Mesothelial cell of epicardium (in vitro differentiated cells): ENCODE measurements at regions not wholly inside any gene's neighbourhood (a gene's known extent, or its start where the extent isn't known, plus 50 kb on each side); places are given as distances from the start of the nearest gene placed in this dataset.

Source experiments
- DNase-seq, 2 experiments: peaks; one replicate each; pipeline ENCODE4 v3.0.0; 2021; ENCODE audit warnings: low spot score in 2 of 2; ENCODE audit not compliant: unreplicated experiment in 2 of 2
- H3K27ac Mint-ChIP-seq: 2 replicates; pipeline ENCODE4 v1.8.0; 2021; ENCODE audit warnings: mixed read lengths
- H3K27me3 Mint-ChIP-seq: 2 replicates; pipeline ENCODE4 v1.8.0; 2021; ENCODE audit warnings: low read depth, mixed read lengths
- H3K36me3 Mint-ChIP-seq: 2 replicates; pipeline ENCODE4 v1.8.0; 2021; ENCODE audit warnings: mixed read lengths
- H3K4me1 Mint-ChIP-seq: 2 replicates; pipeline ENCODE4 v1.8.0; 2021; ENCODE audit warnings: mixed read lengths
- H3K4me3 Mint-ChIP-seq: 2 replicates; pipeline ENCODE4 v1.8.0; 2021; ENCODE audit warnings: mild to moderate bottlenecking, moderate library complexity, mixed read lengths
- H3K9me3 Mint-ChIP-seq: 2 replicates; pipeline ENCODE4 v1.8.0; 2021; ENCODE audit warnings: mixed read lengths
- CTCF ChIP-seq: fragments of 200-600 bp; sonication (generic); IDR thresholded peaks from one replicate; pipeline ENCODE4 v1.5.0; 2021; ENCODE audit warnings: antibody characterized with exemption; ENCODE audit not compliant: unreplicated experiment

- Mint-ChIP-seq H3K36me3 (peaks cover 1% of the 10 kb centered on the region), H3K4me1 (no peaks in the 10 kb centered on the region), H3K27ac (no peak overlapping the region), H3K9me3 (peaks cover 4% of the 10 kb centered on the region), H3K27me3 (peaks cover 6% of the 10 kb centered on the region), H3K4me3 (no peak overlapping the region)
- no peak for TF ChIP-seq CTCF
- DNase-seq: no peak
These were observed 62.2 kb upstream of the RGMA start for GRCh38 chr15:93150910-93151881.

GRCh38 chr15:93146601-93147000, 57.6 kb upstream of the RGMA start:
- no peak overlapping the region for H3K27ac Mint-ChIP-seq

GRCh38 chr15:93146196-93146595, 57.2 kb upstream of the RGMA start:
- Mint-ChIP-seq H3K4me1 (no peaks in the 10 kb centered on the region), H3K27ac (no peak overlapping the region), H3K9me3 (no peaks in the 10 kb centered on the region), H3K4me3 (no peak overlapping the region), H3K36me3 (no peaks in the 10 kb centered on the region), H3K27me3 (peaks cover 24% of the 10 kb centered on the region)
- no peak for DNase-seq
- no peak for TF ChIP-seq CTCF

More at GRCh38 chr15:93146601-93147000, 57.6 kb upstream of the RGMA start:
- Mint-ChIP-seq H3K9me3 (no peaks in the 10 kb centered on the region), H3K27me3 (peaks cover 24% of the 10 kb centered on the region), H3K36me3 (no peaks in the 10 kb centered on the region), H3K4me3 (no peak overlapping the region), H3K4me1 (no peaks in the 10 kb centered on the region)
- no peak for DNase-seq
- no peak for TF ChIP-seq CTCF

GRCh38 chr15:93144463-93145236, 55.6 kb upstream of the RGMA start:
- H3K27me3 Mint-ChIP-seq: peaks cover 24% of the 10 kb centered on the region

GRCh38 chr15:93143186-93143585, 54.2 kb upstream of the RGMA start:
- Mint-ChIP-seq H3K27ac (no peak overlapping the region), H3K4me3 (no peak overlapping the region), H3K27me3 (peaks cover 24% of the 10 kb centered on the region), H3K36me3 (no peaks in the 10 kb centered on the region), H3K9me3 (peaks cover 3% of the 10 kb centered on the region), H3K4me1 (no peaks in the 10 kb centered on the region)
- DNase-seq: no peak
- TF ChIP-seq CTCF: no peak

More at GRCh38 chr15:93144463-93145236, 55.6 kb upstream of the RGMA start:
- no peaks in the 10 kb centered on the region for H3K36me3 Mint-ChIP-seq
- no peak overlapping the region for H3K4me3 Mint-ChIP-seq
- peaks cover 3% of the 10 kb centered on the region for H3K9me3 Mint-ChIP-seq
- no peak for TF ChIP-seq CTCF
- DNase-seq: no peak
- H3K27ac Mint-ChIP-seq: no peak overlapping the region
- no peaks in the 10 kb centered on the region for H3K4me1 Mint-ChIP-seq
